Activated T-helper 17 cell treated with anti-CD3 and anti-CD28 coated beads, Interleukin-2, amount 50 U/mL, for 72 hours (primary cell): ENCODE measurements at regions not wholly inside any gene's neighbourhood (a gene's known extent, or its start where the extent isn't known, plus 50 kb on each side); places are given as distances from the start of the nearest gene placed in this dataset.
"Not testable (repeated sequence)": the region's sequence is repeated elsewhere in the genome, so short reads cannot be mapped to it uniquely, and the experiment has no call there.

Experiments
- ATAC-seq: fragments of 150-1000 bp; cut with Tn5 transposase; replicated peaks from 2 replicates; pipeline ENCODE4 v1.10.0; 2021; ENCODE audit warnings: mild to moderate bottlenecking, moderate library complexity
- H3K27ac Mint-ChIP-seq: one replicate; pipeline ENCODE4 v1.8.0; 2022; ENCODE audit warnings: mixed read lengths
- H3K27me3 Mint-ChIP-seq: one replicate; pipeline ENCODE4 v1.8.0; 2022; ENCODE audit warnings: mixed read lengths
- H3K36me3 Mint-ChIP-seq: one replicate; pipeline ENCODE4 v1.8.0; 2022; ENCODE audit warnings: low read depth, mild to moderate bottlenecking, mixed read lengths
- H3K4me1 Mint-ChIP-seq: one replicate; pipeline ENCODE4 v1.8.0; 2022; ENCODE audit warnings: mixed read lengths
- H3K4me3 Mint-ChIP-seq: one replicate; pipeline ENCODE4 v1.8.0; 2022; ENCODE audit warnings: mild to moderate bottlenecking, mixed read lengths
- H3K9me3 Mint-ChIP-seq: one replicate; pipeline ENCODE4 v1.8.0; 2022; ENCODE audit warnings: mixed read lengths

- Mint-ChIP-seq H3K27me3 (no peaks in the 10 kb centered on the region), H3K9me3 (peaks cover 2% of the 10 kb centered on the region), H3K4me1 (no peaks in the 10 kb centered on the region), H3K27ac (no peak overlapping the region), H3K4me3 (no peak overlapping the region), H3K36me3 (no peaks in the 10 kb centered on the region)
- no peak for ATAC-seq
These were observed 395.4 kb downstream of the ZNF804A start for GRCh38 chr2:184993746-184994145.

- no peak overlapping the region for H3K4me3 Mint-ChIP-seq
- H3K9me3 Mint-ChIP-seq, result peaks cover 28% of the 10 kb centered on the region
- no peaks in the 10 kb centered on the region for H3K4me1 Mint-ChIP-seq
- H3K27me3 Mint-ChIP-seq, result no peaks in the 10 kb centered on the region
- H3K27ac Mint-ChIP-seq, result no peak overlapping the region
- no peak for ATAC-seq
- H3K36me3 Mint-ChIP-seq, result no peaks in the 10 kb centered on the region
These were observed 408.2 kb downstream of the ZNF804A start for GRCh38 chr2:185006481-185006880.

GRCh38 chr2:185012643-185013042 lies 414.3 kb downstream of the ZNF804A start:
- Mint-ChIP-seq H3K9me3 (peaks cover 29% of the 10 kb centered on the region), H3K27ac (no peak overlapping the region), H3K27me3 (no peaks in the 10 kb centered on the region), H3K4me3 (no peak overlapping the region), H3K36me3 (no peaks in the 10 kb centered on the region), H3K4me1 (no peaks in the 10 kb centered on the region)
- ATAC-seq, result no peak

GRCh38 chr2:185014076-185014475 lies 415.7 kb downstream of the ZNF804A start:
- Mint-ChIP-seq H3K4me3 (no peak overlapping the region), H3K36me3 (no peaks in the 10 kb centered on the region), H3K9me3 (peaks cover 24% of the 10 kb centered on the region), H3K4me1 (no peaks in the 10 kb centered on the region), H3K27me3 (no peaks in the 10 kb centered on the region), H3K27ac (no peak overlapping the region)
- no peak for ATAC-seq

GRCh38 chr2:185025891-185026290 lies 427.6 kb downstream of the ZNF804A start:
- H3K27ac Mint-ChIP-seq, ATAC-seq, H3K4me3 Mint-ChIP-seq, H3K36me3 Mint-ChIP-seq, H3K4me1 Mint-ChIP-seq, H3K27me3 Mint-ChIP-seq: not testable (repeated sequence)
- H3K9me3 Mint-ChIP-seq, result peaks cover 12% of the 10 kb centered on the region

GRCh38 chr2:185035906-185036305 lies 437.6 kb downstream of the ZNF804A start:
- H3K27ac Mint-ChIP-seq, result no peak overlapping the region
- H3K9me3 Mint-ChIP-seq, result peaks cover 15% of the 10 kb centered on the region
- no peak for ATAC-seq
- H3K4me1 Mint-ChIP-seq, result no peaks in the 10 kb centered on the region
- H3K36me3 Mint-ChIP-seq, result no peaks in the 10 kb centered on the region
- no peak overlapping the region for H3K4me3 Mint-ChIP-seq
- no peaks in the 10 kb centered on the region for H3K27me3 Mint-ChIP-seq

GRCh38 chr2:185044323-185044874 lies 446.1 kb downstream of the ZNF804A start:
- Mint-ChIP-seq H3K27ac (no peak overlapping the region), H3K4me1 (no peaks in the 10 kb centered on the region), H3K9me3 (peaks cover 17% of the 10 kb centered on the region), H3K36me3 (no peaks in the 10 kb centered on the region), H3K27me3 (no peaks in the 10 kb centered on the region), H3K4me3 (no peak overlapping the region)
- ATAC-seq, result no peak

GRCh38 chr2:185050804-185051203 lies 452.5 kb downstream of the ZNF804A start:
- H3K4me1 Mint-ChIP-seq, result no peaks in the 10 kb centered on the region
- no peak overlapping the region for H3K27ac Mint-ChIP-seq
- no peak for ATAC-seq

GRCh38 chr2:185063761-185064160 lies 465.4 kb downstream of the ZNF804A start:
- Mint-ChIP-seq H3K27me3 (no peaks in the 10 kb centered on the region), H3K9me3 (peaks cover 12% of the 10 kb centered on the region), H3K27ac (no peak overlapping the region), H3K4me3 (no peak overlapping the region), H3K4me1 (no peaks in the 10 kb centered on the region), H3K36me3 (no peaks in the 10 kb centered on the region)
- no peak for ATAC-seq

More at GRCh38 chr2:185050804-185051203, 452.5 kb downstream of the ZNF804A start:
- Mint-ChIP-seq H3K36me3 (no peaks in the 10 kb centered on the region), H3K4me3 (no peak overlapping the region), H3K9me3 (peaks cover 4% of the 10 kb centered on the region), H3K27me3 (no peaks in the 10 kb centered on the region)

- Mint-ChIP-seq H3K9me3 (peaks cover 8% of the 10 kb centered on the region), H3K27me3 (no peaks in the 10 kb centered on the region), H3K27ac (no peak overlapping the region), H3K36me3 (no peaks in the 10 kb centered on the region), H3K4me1 (no peaks in the 10 kb centered on the region), H3K4me3 (no peak overlapping the region)
- ATAC-seq, result no peak
These were observed 467.8 kb downstream of the ZNF804A start for GRCh38 chr2:185066128-185066527.

- peaks cover 5% of the 10 kb centered on the region for H3K9me3 Mint-ChIP-seq
- no peak overlapping the region for H3K4me3 Mint-ChIP-seq
- H3K36me3 Mint-ChIP-seq, result no peaks in the 10 kb centered on the region
- H3K27ac Mint-ChIP-seq, result no peak overlapping the region
- ATAC-seq, result no peak
- H3K27me3 Mint-ChIP-seq, result no peaks in the 10 kb centered on the region
- no peaks in the 10 kb centered on the region for H3K4me1 Mint-ChIP-seq
These were observed 470.8 kb downstream of the ZNF804A start for GRCh38 chr2:185069107-185069506.

- Mint-ChIP-seq H3K4me3 (no peak overlapping the region), H3K9me3 (peaks cover 4% of the 10 kb centered on the region), H3K27ac (no peak overlapping the region), H3K36me3 (no peaks in the 10 kb centered on the region), H3K27me3 (no peaks in the 10 kb centered on the region), H3K4me1 (no peaks in the 10 kb centered on the region)
- ATAC-seq, result no peak
These were observed 475.8 kb downstream of the ZNF804A start for GRCh38 chr2:185074156-185074555.

- H3K4me3 Mint-ChIP-seq, result no peak overlapping the region
- ATAC-seq, result no peak
- no peaks in the 10 kb centered on the region for H3K36me3 Mint-ChIP-seq
- H3K4me1 Mint-ChIP-seq, result no peaks in the 10 kb centered on the region
- H3K9me3 Mint-ChIP-seq, result peaks cover 4% of the 10 kb centered on the region
- H3K27ac Mint-ChIP-seq, result no peak overlapping the region
- H3K27me3 Mint-ChIP-seq, result no peaks in the 10 kb centered on the region
These were observed 484.4 kb downstream of the ZNF804A start for GRCh38 chr2:185082749-185083148.

GRCh38 chr2:185108588-185108987 lies 510.3 kb downstream of the ZNF804A start:
- H3K27me3 Mint-ChIP-seq, result no peaks in the 10 kb centered on the region
- peaks cover 4% of the 10 kb centered on the region for H3K9me3 Mint-ChIP-seq
- no peak overlapping the region for H3K4me3 Mint-ChIP-seq
- no peak overlapping the region for H3K27ac Mint-ChIP-seq
- H3K4me1 Mint-ChIP-seq, result no peaks in the 10 kb centered on the region
- no peaks in the 10 kb centered on the region for H3K36me3 Mint-ChIP-seq
- ATAC-seq, result no peak

- ATAC-seq, result no peak
- no peak overlapping the region for H3K27ac Mint-ChIP-seq
- H3K36me3 Mint-ChIP-seq, result no peaks in the 10 kb centered on the region
- no peak overlapping the region for H3K4me3 Mint-ChIP-seq
- no peaks in the 10 kb centered on the region for H3K4me1 Mint-ChIP-seq
- no peaks in the 10 kb centered on the region for H3K27me3 Mint-ChIP-seq
- peaks cover 6% of the 10 kb centered on the region for H3K9me3 Mint-ChIP-seq
These were observed 529.1 kb downstream of the ZNF804A start for GRCh38 chr2:185127412-185127811.

GRCh38 chr2:185128346-185128745 lies 530.0 kb downstream of the ZNF804A start:
- Mint-ChIP-seq H3K9me3 (peaks cover 7% of the 10 kb centered on the region), H3K27me3 (no peaks in the 10 kb centered on the region), H3K27ac (no peak overlapping the region), H3K4me1 (no peaks in the 10 kb centered on the region), H3K4me3 (no peak overlapping the region), H3K36me3 (no peaks in the 10 kb centered on the region)
- ATAC-seq, result no peak
